D721Med (cell line): ENCODE measurements at regions not wholly inside any gene's neighbourhood (a gene's known extent, or its start where the extent isn't known, plus 50 kb on each side); places are given as distances from the start of the nearest gene placed in this dataset.

ENCODE experiments used
- DNase-seq: peaks from one replicate; pipeline ENCODE4 v3.0.0; 2011; ENCODE audit warnings: low spot score; ENCODE audit not compliant: insufficient read length
- FAIRE-seq: peaks from 2 replicates; lab custom pipeline; 2011; peaks lifted over from hg19 to GRCh38; lab: Jason Lieb, UNC
- TF ChIP-seq, protein P1 (sequence below): IDR thresholded peaks from 2 replicates; pipeline ENCODE4 v1.5.1; 2012; ENCODE audit warnings: mild to moderate bottlenecking, control low read depth; ENCODE audit not compliant: insufficient read depth; ENCODE audit errors: missing control alignments

DNA sequence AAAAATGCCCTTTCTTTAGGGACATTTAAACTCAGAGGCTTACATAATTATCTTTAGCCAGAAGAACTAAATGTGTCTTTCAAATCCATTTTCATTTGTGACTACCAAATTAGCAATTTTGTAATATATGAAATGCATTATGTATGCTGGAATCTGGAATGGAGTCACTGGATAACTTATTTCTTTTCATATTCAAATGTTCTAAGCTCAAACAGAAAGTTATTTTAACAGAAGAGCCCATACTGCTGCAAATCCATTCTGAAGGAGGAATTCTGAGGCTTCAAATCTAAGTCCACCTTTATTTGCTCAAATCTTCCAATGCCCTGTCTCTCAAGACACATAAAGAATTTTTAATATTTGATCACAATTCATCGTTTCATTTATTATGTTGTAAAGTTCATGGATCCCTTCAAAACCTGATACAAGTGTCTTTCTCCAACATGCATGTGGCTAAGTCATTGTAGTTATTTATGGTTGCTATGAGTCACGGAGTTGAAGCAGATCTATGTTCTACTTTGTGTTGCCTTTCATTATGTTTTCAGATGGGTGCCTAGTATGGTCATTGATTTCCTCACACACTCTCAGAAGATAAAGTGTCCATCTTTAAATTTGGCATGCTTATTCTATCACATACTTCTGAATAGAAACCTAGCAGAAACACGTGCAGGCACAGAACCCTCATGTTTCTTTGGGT lies 214.8 kb upstream of the GCFC2 start:
- FAIRE-seq, result no peak
- TF ChIP-seq, protein P1, sequence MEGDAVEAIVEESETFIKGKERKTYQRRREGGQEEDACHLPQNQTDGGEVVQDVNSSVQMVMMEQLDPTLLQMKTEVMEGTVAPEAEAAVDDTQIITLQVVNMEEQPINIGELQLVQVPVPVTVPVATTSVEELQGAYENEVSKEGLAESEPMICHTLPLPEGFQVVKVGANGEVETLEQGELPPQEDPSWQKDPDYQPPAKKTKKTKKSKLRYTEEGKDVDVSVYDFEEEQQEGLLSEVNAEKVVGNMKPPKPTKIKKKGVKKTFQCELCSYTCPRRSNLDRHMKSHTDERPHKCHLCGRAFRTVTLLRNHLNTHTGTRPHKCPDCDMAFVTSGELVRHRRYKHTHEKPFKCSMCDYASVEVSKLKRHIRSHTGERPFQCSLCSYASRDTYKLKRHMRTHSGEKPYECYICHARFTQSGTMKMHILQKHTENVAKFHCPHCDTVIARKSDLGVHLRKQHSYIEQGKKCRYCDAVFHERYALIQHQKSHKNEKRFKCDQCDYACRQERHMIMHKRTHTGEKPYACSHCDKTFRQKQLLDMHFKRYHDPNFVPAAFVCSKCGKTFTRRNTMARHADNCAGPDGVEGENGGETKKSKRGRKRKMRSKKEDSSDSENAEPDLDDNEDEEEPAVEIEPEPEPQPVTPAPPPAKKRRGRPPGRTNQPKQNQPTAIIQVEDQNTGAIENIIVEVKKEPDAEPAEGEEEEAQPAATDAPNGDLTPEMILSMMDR, result no peak

DNA sequence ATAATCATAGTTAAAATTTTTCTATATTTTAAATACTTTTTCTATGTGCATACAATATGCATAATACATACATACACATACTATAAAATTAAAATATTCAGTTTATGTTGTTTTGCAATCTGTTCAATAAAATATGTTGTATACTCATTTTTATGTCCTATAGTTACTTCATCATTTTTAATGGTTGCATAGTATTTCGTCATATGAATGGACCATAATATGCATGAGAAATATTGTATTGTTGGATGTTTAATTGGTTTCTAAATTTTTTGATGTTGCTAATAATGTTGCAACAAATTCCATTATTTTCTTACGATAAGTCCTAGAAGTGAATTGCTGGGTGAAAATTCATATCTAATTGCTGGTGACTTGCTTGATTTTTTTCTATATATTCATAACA lies 211.5 kb upstream of the GCFC2 start:
- DNase-seq, result no peak
- FAIRE-seq, result no peak
- TF ChIP-seq, protein P1, result no peak

More for the DNA sequence above, 214.8 kb upstream of the GCFC2 start:
- DNase-seq, result no peak

DNA sequence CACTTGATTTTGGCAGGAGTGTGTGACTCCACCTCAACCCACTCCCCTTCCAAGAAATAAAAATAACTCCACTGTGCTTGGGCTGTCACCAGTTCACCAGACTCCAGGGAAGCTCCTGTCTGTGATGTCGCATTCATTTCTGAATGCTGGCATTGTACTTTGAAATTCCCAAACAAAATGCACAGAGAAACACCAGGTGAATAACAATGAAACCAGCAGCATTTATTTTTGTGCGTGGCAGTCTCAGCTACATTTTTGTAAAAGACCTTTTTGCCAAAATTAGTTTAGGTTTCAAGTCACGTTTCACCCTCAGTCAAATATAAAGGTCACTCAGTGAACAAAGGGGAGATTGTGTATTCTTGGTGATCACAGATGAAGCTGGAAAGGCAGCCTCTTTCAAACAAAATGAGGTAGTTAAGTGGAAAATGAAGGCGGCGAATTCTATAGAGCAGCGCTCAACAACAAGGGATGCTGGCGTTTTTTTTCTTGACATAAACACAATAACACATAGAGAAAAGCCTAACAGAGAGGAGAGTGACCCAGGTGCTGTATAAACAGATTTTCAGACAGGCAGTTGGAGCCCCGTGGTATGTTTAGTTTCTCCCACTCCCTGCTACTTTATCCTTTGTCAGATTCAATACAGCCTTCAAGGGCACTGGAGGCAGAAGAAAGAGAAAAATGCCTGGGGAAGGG lies 210.3 kb upstream of the GCFC2 start:
- TF ChIP-seq, protein P1, result no peak
- FAIRE-seq (no peak), DNase-seq (no peak)

DNA sequence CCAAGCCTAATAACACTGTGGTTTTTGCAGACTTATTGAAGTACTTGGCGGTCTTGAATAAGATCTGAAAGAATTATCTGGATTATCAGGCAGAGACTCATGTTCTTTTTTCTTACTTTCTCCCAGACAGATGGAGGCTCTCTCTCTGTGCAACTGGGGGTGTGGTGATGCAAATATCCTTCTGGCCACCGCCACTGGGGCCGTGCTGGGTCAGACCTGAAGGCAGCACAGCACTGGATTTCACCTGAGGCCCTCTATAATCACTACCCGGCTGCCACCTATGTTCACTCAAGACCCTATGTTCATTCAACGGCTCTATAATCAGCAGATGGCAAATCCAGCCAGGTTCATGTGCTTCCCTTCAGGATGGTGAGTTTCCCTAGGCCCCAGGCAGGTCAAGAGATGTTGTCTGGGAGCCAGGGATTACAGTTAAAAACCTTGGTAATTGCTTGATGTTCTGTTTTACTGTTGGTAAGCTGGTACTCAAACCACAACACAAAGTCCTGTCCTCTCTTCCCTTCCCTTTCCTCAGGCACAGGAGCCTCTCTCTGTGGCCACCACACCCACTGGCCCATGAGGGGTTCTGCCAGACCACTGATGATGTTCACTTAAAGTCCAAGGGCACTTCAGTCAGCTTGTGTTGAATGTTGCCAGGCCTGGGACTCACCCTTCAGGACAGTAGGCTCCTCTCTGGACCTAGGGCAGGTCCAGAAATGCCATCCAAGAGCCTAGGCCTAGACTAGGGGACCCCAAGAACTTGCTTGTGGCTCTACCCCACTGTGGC lies 205.3 kb upstream of the GCFC2 start:
- FAIRE-seq (peak; percentile 64), DNase-seq (no peak)
- TF ChIP-seq, protein P1, result no peak

DNA sequence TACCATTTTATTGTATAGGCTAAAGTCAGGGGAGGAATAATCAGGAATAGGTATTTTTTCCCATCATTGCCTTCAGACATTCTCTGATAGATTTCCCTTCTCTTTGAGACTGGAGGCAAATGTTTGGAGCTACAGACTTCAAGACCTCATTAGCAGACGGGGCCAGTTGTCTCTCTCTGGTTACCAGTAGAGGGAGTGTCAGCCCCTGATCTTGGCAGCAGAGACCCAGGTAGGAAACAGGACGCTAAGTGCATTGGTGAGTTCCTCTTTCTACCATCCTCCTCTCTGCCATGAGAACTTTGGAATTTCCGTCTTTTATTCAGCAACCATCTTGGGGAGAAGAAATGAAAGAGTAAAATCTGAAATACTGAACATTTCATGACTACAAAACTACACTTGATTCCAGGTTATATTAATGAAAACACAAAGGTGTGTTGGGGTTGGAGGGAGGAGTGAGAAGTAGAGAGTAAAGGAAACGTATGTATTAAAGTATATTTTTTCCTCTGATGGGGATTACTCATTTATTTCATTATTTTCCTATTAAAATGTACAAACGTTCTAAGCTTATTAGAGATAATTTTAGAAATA lies 186.2 kb upstream of the GCFC2 start:
- FAIRE-seq (no peak), DNase-seq (no peak)
- TF ChIP-seq, protein P1, result peak; percentile 53

DNA sequence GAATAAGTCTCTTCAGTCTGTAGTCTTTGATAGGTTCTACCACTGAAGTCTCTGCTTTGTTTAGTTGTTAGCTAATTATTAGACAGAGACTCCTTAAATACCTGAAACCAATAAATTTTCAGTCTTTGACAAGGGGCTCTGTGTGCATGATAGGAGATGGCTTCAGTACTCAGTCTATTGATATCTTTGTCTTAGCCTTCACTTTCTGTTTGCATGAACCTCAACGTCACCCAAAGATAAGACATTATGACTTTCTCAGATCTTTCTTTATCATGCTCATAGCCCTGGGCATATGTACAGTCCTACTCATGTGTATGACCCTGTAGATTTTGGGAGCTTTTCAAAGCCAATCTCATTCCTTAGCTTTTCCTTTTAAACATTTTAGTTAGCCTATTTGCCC lies 183.5 kb upstream of the GCFC2 start:
- DNase-seq, result no peak
- TF ChIP-seq, protein P1, result no peak

More for the DNA sequence above, 183.5 kb upstream of the GCFC2 start:
- no peak for FAIRE-seq
